ENCODE measurements at regions not wholly inside any gene's neighbourhood (a gene's known extent, or its start where the extent isn't known, plus 50 kb on each side); places are given as distances from the start of the nearest gene placed in this dataset.

DNA sequence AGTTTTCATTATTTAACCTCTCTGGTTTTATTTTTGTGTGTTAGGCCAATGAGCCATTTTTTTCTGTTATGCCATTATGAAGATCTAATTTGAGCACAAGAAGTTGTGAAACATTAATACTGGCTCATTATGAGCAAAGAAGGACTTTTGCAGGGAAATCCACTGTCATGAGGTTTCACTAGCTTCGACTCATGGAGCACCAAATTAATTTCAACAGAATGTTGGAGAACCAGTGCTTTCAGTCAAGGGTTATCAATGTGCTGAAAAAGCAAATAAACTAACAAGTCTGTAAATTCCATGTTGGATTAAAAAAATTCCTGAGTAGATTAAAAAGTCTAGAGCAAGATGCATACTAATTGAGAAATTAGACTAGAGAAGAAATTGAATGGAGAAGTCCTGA, 594.2 kb upstream of the FZD8 start:
- TF ChIP-seq, protein P1, sequence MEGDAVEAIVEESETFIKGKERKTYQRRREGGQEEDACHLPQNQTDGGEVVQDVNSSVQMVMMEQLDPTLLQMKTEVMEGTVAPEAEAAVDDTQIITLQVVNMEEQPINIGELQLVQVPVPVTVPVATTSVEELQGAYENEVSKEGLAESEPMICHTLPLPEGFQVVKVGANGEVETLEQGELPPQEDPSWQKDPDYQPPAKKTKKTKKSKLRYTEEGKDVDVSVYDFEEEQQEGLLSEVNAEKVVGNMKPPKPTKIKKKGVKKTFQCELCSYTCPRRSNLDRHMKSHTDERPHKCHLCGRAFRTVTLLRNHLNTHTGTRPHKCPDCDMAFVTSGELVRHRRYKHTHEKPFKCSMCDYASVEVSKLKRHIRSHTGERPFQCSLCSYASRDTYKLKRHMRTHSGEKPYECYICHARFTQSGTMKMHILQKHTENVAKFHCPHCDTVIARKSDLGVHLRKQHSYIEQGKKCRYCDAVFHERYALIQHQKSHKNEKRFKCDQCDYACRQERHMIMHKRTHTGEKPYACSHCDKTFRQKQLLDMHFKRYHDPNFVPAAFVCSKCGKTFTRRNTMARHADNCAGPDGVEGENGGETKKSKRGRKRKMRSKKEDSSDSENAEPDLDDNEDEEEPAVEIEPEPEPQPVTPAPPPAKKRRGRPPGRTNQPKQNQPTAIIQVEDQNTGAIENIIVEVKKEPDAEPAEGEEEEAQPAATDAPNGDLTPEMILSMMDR (IDR thresholded peaks at IDR 0.05), result no peak
- no peak for TF ChIP-seq POLR2A (IDR thresholded peaks at IDR 0.05)
